ENCODE measurements at regions not wholly inside any gene's neighbourhood (a gene's known extent, or its start where the extent isn't known, plus 50 kb on each side); places are given as distances from the start of the nearest gene placed in this dataset.

DNA sequence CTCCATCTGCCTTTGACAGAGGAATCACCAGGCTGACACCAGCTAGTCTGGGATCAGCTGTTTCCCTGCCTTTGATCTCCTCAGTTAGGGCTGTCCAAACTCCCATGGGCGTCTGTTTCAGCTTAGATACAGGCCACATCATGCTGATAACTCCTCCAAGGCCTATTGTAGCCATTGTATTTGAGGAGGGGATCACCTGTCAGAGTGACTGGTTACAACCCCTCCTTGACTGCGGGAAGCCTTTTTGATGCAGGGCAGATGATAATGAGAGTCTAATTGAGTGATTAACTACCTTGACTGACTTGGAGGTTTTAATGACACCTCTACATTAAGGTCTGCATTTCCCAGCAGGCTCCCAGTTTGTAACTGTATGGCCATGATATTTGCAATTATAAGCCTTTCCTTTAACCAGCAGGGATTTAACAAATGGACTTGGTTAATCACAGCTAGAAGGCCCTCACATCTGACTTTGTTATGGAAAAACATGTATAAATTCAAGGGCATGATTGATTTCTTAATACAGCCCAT, 863.5 kb downstream of the KCNJ2 start:
- TF ChIP-seq CTCF (conservative IDR thresholded peaks at IDR 0.05; ENCODE audit: low read depth in 2 of 2), result 0 out of 4 replicates have a peak, but pooled peaks of 1 of the 2 experiments have one; percentile 0
- TF ChIP-seq EZH2 (IDR thresholded peaks at IDR 0.05; ENCODE audit: low read depth, unreplicated experiment), result no peak
- peak; percentile 56; the same call in 1 of the 2 replicates for TF ChIP-seq ETS1 (IDR thresholded peaks at IDR 0.05)
- peak; percentile 94 for TF ChIP-seq POLR2AphosphoS5 (IDR thresholded peaks at IDR 0.05; ENCODE audit: low read depth)
- peak; percentile 67; the same call in 1 of the 2 replicates for TF ChIP-seq ZNF114 (CRISPR knock-in tag; IDR thresholded peaks at IDR 0.05)
- TF ChIP-seq NANOG (IDR thresholded peaks at IDR 0.05; ENCODE audit: borderline replicate concordance), result peak; percentile 99
- TF ChIP-seq, protein P1, sequence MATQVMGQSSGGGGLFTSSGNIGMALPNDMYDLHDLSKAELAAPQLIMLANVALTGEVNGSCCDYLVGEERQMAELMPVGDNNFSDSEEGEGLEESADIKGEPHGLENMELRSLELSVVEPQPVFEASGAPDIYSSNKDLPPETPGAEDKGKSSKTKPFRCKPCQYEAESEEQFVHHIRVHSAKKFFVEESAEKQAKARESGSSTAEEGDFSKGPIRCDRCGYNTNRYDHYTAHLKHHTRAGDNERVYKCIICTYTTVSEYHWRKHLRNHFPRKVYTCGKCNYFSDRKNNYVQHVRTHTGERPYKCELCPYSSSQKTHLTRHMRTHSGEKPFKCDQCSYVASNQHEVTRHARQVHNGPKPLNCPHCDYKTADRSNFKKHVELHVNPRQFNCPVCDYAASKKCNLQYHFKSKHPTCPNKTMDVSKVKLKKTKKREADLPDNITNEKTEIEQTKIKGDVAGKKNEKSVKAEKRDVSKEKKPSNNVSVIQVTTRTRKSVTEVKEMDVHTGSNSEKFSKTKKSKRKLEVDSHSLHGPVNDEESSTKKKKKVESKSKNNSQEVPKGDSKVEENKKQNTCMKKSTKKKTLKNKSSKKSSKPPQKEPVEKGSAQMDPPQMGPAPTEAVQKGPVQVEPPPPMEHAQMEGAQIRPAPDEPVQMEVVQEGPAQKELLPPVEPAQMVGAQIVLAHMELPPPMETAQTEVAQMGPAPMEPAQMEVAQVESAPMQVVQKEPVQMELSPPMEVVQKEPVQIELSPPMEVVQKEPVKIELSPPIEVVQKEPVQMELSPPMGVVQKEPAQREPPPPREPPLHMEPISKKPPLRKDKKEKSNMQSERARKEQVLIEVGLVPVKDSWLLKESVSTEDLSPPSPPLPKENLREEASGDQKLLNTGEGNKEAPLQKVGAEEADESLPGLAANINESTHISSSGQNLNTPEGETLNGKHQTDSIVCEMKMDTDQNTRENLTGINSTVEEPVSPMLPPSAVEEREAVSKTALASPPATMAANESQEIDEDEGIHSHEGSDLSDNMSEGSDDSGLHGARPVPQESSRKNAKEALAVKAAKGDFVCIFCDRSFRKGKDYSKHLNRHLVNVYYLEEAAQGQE (IDR thresholded peaks at IDR 0.05; ENCODE audit: unreplicated experiment), result no peak
- peak; percentile 70 for TF ChIP-seq CREB1 (CRISPR knock-in tag; IDR thresholded peaks at IDR 0.05; ENCODE audit: low read depth)
- TF ChIP-seq STAT1 (IDR thresholded peaks at IDR 0.05; ENCODE audit: unreplicated experiment), result no peak
- TF ChIP-seq EZH2phosphoT487 (IDR thresholded peaks at IDR 0.05; ENCODE audit: unreplicated experiment), result no peak
- TF ChIP-seq JUNB (IDR thresholded peaks at IDR 0.05; ENCODE audit: unreplicated experiment), result no peak
- TF ChIP-seq ZNF331 (CRISPR knock-in tag; IDR thresholded peaks at IDR 0.05; ENCODE audit: low read depth), result no peak
- no peak for TF ChIP-seq ZNF462 (CRISPR knock-in tag; IDR thresholded peaks at IDR 0.05)

Data from GM23338 (cell line).